SK-N-SH (cell line): ENCODE measurements at regions not wholly inside any gene's neighbourhood (a gene's known extent, or its start where the extent isn't known, plus 50 kb on each side); places are given as distances from the start of the nearest gene placed in this dataset.

Experiments used
- CTCF ChIA-PET: fragments of 300-600, 350-600 bp; formaldehyde crosslinking; extraction: SDS; loops from one replicate; lab custom pipeline; 2021; lab: Yijun Ruan, JAX
- POLR2A ChIA-PET: fragments of 350-600 bp; sonication (Branson Sonifier 250); formaldehyde crosslinking; extraction: SDS; loops from one replicate; lab custom pipeline; 2020; ENCODE audit warnings: antibody characterized with exemption, inconsistent platforms; lab: Yijun Ruan, JAX
- DNase-seq: peaks from one replicate; pipeline ENCODE4 v3.0.0; 2012
- H2AFZ ChIP-seq: fragments of 200-600 bp; sonication (generic); 2 replicates; pipeline ENCODE4 v1.8.1; 2016; ENCODE audit warnings: antibody characterized with exemption, mild to moderate bottlenecking, low read depth
- H3F3A ChIP-seq: fragments of 200-600 bp; sonication (generic); replicated peaks from 2 replicates; pipeline ENCODE3; 2016; ENCODE audit warnings: antibody characterized with exemption, mild to moderate bottlenecking; ENCODE audit not compliant: insufficient read depth
- H3K27ac ChIP-seq, 2 experiments: fragments of 200-500 bp in 1 of 2; fragments of 200-600 bp in 1 of 2; sonication (Bioruptor generic) in 1 of 2; sonication (generic), shearing (Covaris generic) in 1 of 2; 2 replicates each; pipeline versions ENCODE4 v1.5.1 to v1.6.1; 2014 to 2016; ENCODE audit warnings: low read depth in 2 of 2, inconsistent platforms in 1 of 2, low read length in 1 of 2, mild to moderate bottlenecking in 1 of 2, mixed read lengths in 1 of 2
- H3K27me3 ChIP-seq: fragments of 200-600 bp; sonication (generic), shearing (Covaris generic); 2 replicates; pipeline ENCODE4 v1.6.1; 2016; ENCODE audit warnings: mixed run types; ENCODE audit not compliant: insufficient read depth
- H3K36me3 ChIP-seq, 2 experiments: fragments of 200-500 bp in 1 of 2; fragments of 200-600 bp in 1 of 2; sonication (Bioruptor generic) in 1 of 2; sonication (generic) in 1 of 2; replicated peaks in 1 of 2; 2 replicates each; pipeline versions ENCODE3 to v1.5.1; 2014 to 2016; ENCODE audit warnings: low read length in 1 of 2, mild to moderate bottlenecking in 1 of 2; ENCODE audit not compliant: insufficient read depth in 2 of 2, control insufficient read depth in 1 of 2
- H3K4me1 ChIP-seq, 2 experiments: fragments of 200-500 bp in 1 of 2; fragments of 200-600 bp in 1 of 2; sonication (Bioruptor generic) in 1 of 2; sonication (generic), shearing (Covaris generic) in 1 of 2; 2 replicates each; pipeline versions ENCODE4 v1.5.1 to v1.6.1; 2014 to 2016; ENCODE audit warnings: low read depth in 1 of 2, low read length in 1 of 2, mixed run types in 1 of 2; ENCODE audit not compliant: insufficient read depth in 2 of 2, control insufficient read depth in 1 of 2
- H3K4me2 ChIP-seq: fragments of 200-600 bp; sonication (generic), shearing (Covaris generic); 2 replicates; pipeline ENCODE4 v1.6.1; 2017; ENCODE audit warnings: mixed run types
- H3K4me3 ChIP-seq, 2 experiments: fragments of 200-500 bp in 1 of 2; fragments of 200-600 bp in 1 of 2; sonication (Bioruptor generic) in 1 of 2; sonication (generic), shearing (Covaris generic) in 1 of 2; 2 replicates each; pipeline versions ENCODE4 v1.5.1 to v1.8.1; 2014 to 2016; ENCODE audit warnings: low read depth in 2 of 2, inconsistent platforms in 1 of 2, low read length in 1 of 2, mild to moderate bottlenecking in 1 of 2, mixed read lengths in 1 of 2, moderate library complexity in 1 of 2
- H3K79me2 ChIP-seq: fragments of 200-600 bp; sonication (generic); 2 replicates; pipeline ENCODE4 v1.8.1; 2017; ENCODE audit warnings: mild to moderate bottlenecking; ENCODE audit not compliant: insufficient read depth
- H3K9ac ChIP-seq: fragments of 200-600 bp; sonication (generic); 2 replicates; pipeline ENCODE4 v1.6.1; 2017; ENCODE audit warnings: mixed run types
- H3K9me2 ChIP-seq: fragments of 200-600 bp; sonication (generic); 2 replicates; pipeline ENCODE4 v1.6.1; 2017; ENCODE audit warnings: mixed run types
- H3K9me3 ChIP-seq: fragments of 200-600 bp; sonication (generic); 2 replicates; pipeline ENCODE4 v1.6.1; 2017; ENCODE audit warnings: mixed run types, mild to moderate bottlenecking, moderate library complexity
- H4K20me1 ChIP-seq: fragments of 200-600 bp; sonication (generic); 2 replicates; pipeline ENCODE4 v1.6.1; 2017; ENCODE audit warnings: mild to moderate bottlenecking, mixed run types; ENCODE audit not compliant: insufficient read depth
- CTCF ChIP-seq: fragments of 200-600 bp; sonication (generic); IDR thresholded peaks from 2 replicates; pipeline ENCODE4 v1.6.1; 2017; ENCODE audit warnings: antibody characterized with exemption, mild to moderate bottlenecking, moderate library complexity
- EP300 ChIP-seq, 2 experiments: IDR thresholded peaks; 2 replicates each; pipeline versions ENCODE4 v1.4.0 to v1.6.1; 2012; ENCODE audit warnings: borderline replicate concordance in 1 of 2, low read depth in 1 of 2, low read length in 1 of 2
- FOSL2 ChIP-seq: IDR thresholded peaks from 2 replicates; pipeline ENCODE4 v1.4.0; 2012; ENCODE audit warnings: low read depth, mild to moderate bottlenecking, moderate library complexity, borderline replicate concordance
- GATA2 ChIP-seq: sonication (generic); formaldehyde crosslinking; IDR thresholded peaks from 2 replicates; pipeline ENCODE4 v1.5.0; 2020; ENCODE audit warnings: mild to moderate bottlenecking, missing genetic modification reagents
- IRF3 ChIP-seq: fragments of 150-350 bp; IDR thresholded peaks from 2 replicates; pipeline ENCODE4 v1.6.1; 2016; ENCODE audit warnings: mild to moderate bottlenecking, low read depth, low read length
- MAX ChIP-seq: IDR thresholded peaks from 2 replicates; pipeline ENCODE4 v1.4.0; 2012; ENCODE audit warnings: low read depth
- MEF2A ChIP-seq: IDR thresholded peaks from 2 replicates; pipeline ENCODE4 v1.4.0; 2012; ENCODE audit warnings: low read depth, borderline replicate concordance
- NFIC ChIP-seq: IDR thresholded peaks from 2 replicates; pipeline ENCODE4 v1.4.0; 2012; ENCODE audit warnings: borderline replicate concordance
- NRF1 ChIP-seq: IDR thresholded peaks from 2 replicates; pipeline ENCODE4 v1.6.1; 2012; ENCODE audit warnings: low read depth, mild to moderate bottlenecking, low read length
- POLR2AphosphoS5 ChIP-seq: IDR thresholded peaks from 2 replicates; pipeline ENCODE4 v1.6.1; 2012; ENCODE audit warnings: low read depth, low read length
- RXRA ChIP-seq: IDR thresholded peaks from 2 replicates; pipeline ENCODE4 v1.4.0; 2012; ENCODE audit warnings: low read depth, mild to moderate bottlenecking, borderline replicate concordance
- SIN3A ChIP-seq: IDR thresholded peaks from 2 replicates; pipeline ENCODE4 v1.6.1; 2012; ENCODE audit warnings: low read depth, mild to moderate bottlenecking, low read length, moderate library complexity, borderline replicate concordance
- TAF1 ChIP-seq: IDR thresholded peaks from 2 replicates; pipeline ENCODE4 v1.6.1; 2012; ENCODE audit warnings: low read depth, mild to moderate bottlenecking, low read length, moderate library complexity, borderline replicate concordance
- TCF12 ChIP-seq: IDR thresholded peaks from 2 replicates; pipeline ENCODE4 v1.4.0; 2012
- USF2 ChIP-seq: fragments of 150-350 bp; IDR thresholded peaks from 2 replicates; pipeline ENCODE4 v1.6.1; 2017; ENCODE audit warnings: antibody characterized with exemption, low read length, low read depth, borderline replicate concordance
- ZBTB33 ChIP-seq: IDR thresholded peaks from 2 replicates; pipeline ENCODE4 v1.4.0; 2012; ENCODE audit warnings: low read depth, borderline replicate concordance
- WGBS: methylation state at CpG from one replicate; pipeline ENCODE4 v1.1.6; 2017; ENCODE audit warnings: low lambda C conversion rate; 5-methylcytosine and 5-hydroxymethylcytosine counted together

GRCh38 chr9:80213613-80214012 lies 641.8 kb downstream of the TLE4 start:
- H3K4me3 ChIP-seq: no peak overlapping the region
- no peaks in the 10 kb centered on the region for H3K27me3 ChIP-seq
- no peak overlapping the region for H2AFZ ChIP-seq
- DNase-seq: no peak
- no peaks in the 10 kb centered on the region for H3K79me2 ChIP-seq
- H3K9me2 ChIP-seq: no peaks in the 10 kb centered on the region
- WGBS: 54% methylated on average over 5 of the region's 8 CpGs
- POLR2A ChIA-PET: no interaction called here
- no peak for TF ChIP-seq IRF3
- no peak for TF ChIP-seq TAF1
- TF ChIP-seq POLR2AphosphoS5: no peak
- TF ChIP-seq SIN3A: no peak
- no peak for TF ChIP-seq MAX
- TF ChIP-seq ZBTB33: no peak
- no peak for TF ChIP-seq NFIC
- no peak for TF ChIP-seq FOSL2
- no peak for TF ChIP-seq RXRA
- no peak for TF ChIP-seq EP300 (IDR thresholded peaks at IDR 0.05; ENCODE audit: borderline replicate concordance in 1 of 2, low read depth in 1 of 2, low read length in 1 of 2)
- TF ChIP-seq CTCF: no peak
- no peak for TF ChIP-seq TCF12
- TF ChIP-seq USF2: no peak
- no peak for TF ChIP-seq NRF1
- TF ChIP-seq MEF2A: no peak
- no peak for TF ChIP-seq GATA2
- no peaks in the 10 kb centered on the region for H4K20me1 ChIP-seq
- no peak overlapping the region for H3K4me2 ChIP-seq
- no peak overlapping the region for H3K9ac ChIP-seq
- H3K9me3 ChIP-seq: no peaks in the 10 kb centered on the region
- no peaks in the 10 kb centered on the region for H3K36me3 ChIP-seq
- CTCF ChIA-PET: no interaction called here
- H3K4me1 ChIP-seq: no peaks in the 10 kb centered on the region
- H3F3A ChIP-seq: no peaks in the 10 kb centered on the region
- H3K27ac ChIP-seq: no peak overlapping the region
